K562 (cell line): ENCODE measurements at regions not wholly inside any gene's neighbourhood (a gene's known extent, or its start where the extent isn't known, plus 50 kb on each side); places are given as distances from the start of the nearest gene placed in this dataset.

ENCODE experiments used
- SAP30 ChIP-seq: fragments of 200-600 bp; sonication (generic); IDR thresholded peaks from 2 replicates; pipeline ENCODE4 v1.6.1; 2012; ENCODE audit warnings: borderline replicate concordance, low read depth, mild to moderate bottlenecking, moderate library complexity, low read length, control low read depth, inconsistent platforms; ENCODE audit not compliant: insufficient read depth, poor library complexity, severe bottlenecking
- ZC3H11A ChIP-seq: IDR thresholded peaks from 2 replicates; pipeline ENCODE4 v1.6.1; 2012; ENCODE audit warnings: low read depth, low read length, improper control_type of control experiment
- ZNF232 ChIP-seq: sonication (generic); formaldehyde crosslinking; IDR thresholded peaks from 2 replicates; pipeline ENCODE4 v1.8.0; 2022; ENCODE audit warnings: mild to moderate bottlenecking, missing genetic modification reagents
- TF ChIP-seq, protein P1 (sequence below), 3 experiments: IDR thresholded peaks in 2 of 3; conservative IDR thresholded peaks in 1 of 3; 2 replicates each; pipeline ENCODE4 v1.5.1; 2011 to 2012; ENCODE audit warnings: low read length in 3 of 3, mild to moderate bottlenecking in 3 of 3, control low read depth in 2 of 3, improper control_type of control experiment in 1 of 3, inconsistent platforms in 1 of 3, low read depth in 1 of 3, mixed read lengths in 1 of 3, moderate library complexity in 1 of 3; ENCODE audit not compliant: insufficient read depth in 2 of 3

DNA sequence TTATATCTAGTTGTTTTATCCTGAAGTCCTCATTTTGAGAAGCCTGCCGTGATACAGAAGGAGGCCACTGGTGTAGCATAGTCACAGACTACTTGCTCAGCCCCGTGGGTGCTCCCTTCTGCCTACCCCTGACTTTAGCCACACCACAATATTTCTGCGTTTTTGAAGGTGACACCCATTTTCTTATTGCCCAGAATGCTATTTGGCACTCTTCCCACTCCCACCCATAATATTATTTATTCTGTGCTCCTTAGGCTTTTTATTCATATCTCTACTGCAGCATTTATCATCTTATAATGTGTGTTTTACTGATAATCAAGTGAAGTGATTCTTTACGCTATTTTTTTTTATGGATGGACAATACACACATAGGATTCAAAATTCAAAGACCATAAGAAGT lies 107.3 kb downstream of the OR2B2 start:
- TF ChIP-seq ZC3H11A (no peak), SAP30 (no peak), ZNF232 (CRISPR knock-in tag) (no peak)
- TF ChIP-seq, protein P1, sequence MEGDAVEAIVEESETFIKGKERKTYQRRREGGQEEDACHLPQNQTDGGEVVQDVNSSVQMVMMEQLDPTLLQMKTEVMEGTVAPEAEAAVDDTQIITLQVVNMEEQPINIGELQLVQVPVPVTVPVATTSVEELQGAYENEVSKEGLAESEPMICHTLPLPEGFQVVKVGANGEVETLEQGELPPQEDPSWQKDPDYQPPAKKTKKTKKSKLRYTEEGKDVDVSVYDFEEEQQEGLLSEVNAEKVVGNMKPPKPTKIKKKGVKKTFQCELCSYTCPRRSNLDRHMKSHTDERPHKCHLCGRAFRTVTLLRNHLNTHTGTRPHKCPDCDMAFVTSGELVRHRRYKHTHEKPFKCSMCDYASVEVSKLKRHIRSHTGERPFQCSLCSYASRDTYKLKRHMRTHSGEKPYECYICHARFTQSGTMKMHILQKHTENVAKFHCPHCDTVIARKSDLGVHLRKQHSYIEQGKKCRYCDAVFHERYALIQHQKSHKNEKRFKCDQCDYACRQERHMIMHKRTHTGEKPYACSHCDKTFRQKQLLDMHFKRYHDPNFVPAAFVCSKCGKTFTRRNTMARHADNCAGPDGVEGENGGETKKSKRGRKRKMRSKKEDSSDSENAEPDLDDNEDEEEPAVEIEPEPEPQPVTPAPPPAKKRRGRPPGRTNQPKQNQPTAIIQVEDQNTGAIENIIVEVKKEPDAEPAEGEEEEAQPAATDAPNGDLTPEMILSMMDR (IDR thresholded peaks at IDR 0.05 in 2 of 3, conservative IDR thresholded peaks at IDR 0.05 in 1 of 3; ENCODE audit: insufficient read depth in 2 of 3, low read depth in 1 of 3, low read length in 3 of 3), result no peak
